NOMO-1 treated with dmso at 0.1 percent for 144 hours (cell line): ENCODE measurements at regions not wholly inside any gene's neighbourhood (a gene's known extent, or its start where the extent isn't known, plus 50 kb on each side); places are given as distances from the start of the nearest gene placed in this dataset.

Source experiments
- DNase-seq: peaks from one replicate; lab custom pipeline; 2025; ENCODE audit not compliant: unreplicated experiment; lab: John Stamatoyannopoulos, UW

GRCh38 chr11:56932572-56933220 lies 56.0 kb upstream of the OR5AK2 start:
- no peak for DNase-seq

DNA sequence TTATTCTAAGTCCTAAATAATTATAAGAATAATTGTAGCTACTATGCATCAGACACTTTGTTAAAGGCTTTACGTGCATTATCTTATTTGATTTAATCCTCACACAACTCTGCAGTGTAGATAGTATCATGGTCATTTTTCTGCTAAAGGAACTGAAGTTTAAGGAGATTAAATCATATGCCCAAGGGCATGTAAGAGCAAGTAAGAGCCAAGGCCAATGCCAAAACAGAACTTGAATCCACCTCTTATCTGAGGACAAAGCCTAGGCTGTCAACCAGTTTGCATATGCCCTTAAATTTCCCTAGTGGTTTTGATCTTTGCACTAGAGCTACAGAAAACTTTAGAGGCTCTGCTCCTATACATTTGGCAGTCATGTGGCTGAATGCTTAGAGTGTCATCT lies 65.6 kb upstream of the OR5AK2 start:
- no peak for DNase-seq

DNA sequence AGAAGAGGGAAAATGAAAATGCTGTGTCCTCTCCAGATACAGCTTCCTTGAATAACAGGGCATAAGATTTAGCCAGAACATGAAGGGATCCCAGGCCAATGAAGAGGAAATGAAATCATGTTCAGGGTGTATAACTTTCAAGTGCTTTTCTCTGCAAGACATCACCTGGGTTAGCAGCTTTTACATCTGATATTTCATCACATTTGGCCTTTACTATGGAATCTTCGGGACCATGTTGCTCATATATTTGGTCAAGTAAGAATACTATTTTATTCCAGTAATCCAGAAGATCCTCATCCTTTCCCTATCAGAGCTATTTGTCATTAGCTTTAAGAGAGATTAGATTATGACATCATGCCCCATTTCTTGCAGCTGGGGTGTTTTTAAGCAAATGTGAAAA lies 66.3 kb upstream of the OR5AK2 start:
- no peak for DNase-seq

GRCh38 chr11:56917708-56918400 lies 70.9 kb upstream of the OR5AK2 start:
- no peak for DNase-seq

GRCh38 chr11:56916587-56916986 lies 72.1 kb upstream of the OR5AK2 start:
- no peak for DNase-seq

DNA sequence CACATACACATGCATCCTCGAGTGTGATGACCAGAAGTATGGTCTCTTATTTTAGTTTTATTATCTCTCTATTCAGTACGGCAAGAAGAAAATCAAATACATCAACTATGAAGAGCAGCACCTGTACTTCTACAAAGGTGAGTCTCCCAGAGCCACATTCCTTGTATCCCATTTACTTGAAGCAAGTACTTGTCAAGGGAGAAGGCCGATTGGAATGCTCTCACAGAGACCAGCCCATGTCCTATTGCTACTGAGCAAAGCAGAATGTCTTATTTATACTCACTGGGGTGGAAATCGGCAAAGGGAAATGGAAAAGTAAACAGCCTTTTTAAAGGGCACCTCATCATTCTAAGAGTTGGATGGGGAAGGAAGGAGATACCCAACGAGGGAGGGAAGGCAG lies 72.6 kb upstream of the OR5AK2 start:
- no peak for DNase-seq

GRCh38 chr11:56911312-56911711 lies 77.4 kb upstream of the OR5AK2 start:
- DNase-seq: no peak

DNA sequence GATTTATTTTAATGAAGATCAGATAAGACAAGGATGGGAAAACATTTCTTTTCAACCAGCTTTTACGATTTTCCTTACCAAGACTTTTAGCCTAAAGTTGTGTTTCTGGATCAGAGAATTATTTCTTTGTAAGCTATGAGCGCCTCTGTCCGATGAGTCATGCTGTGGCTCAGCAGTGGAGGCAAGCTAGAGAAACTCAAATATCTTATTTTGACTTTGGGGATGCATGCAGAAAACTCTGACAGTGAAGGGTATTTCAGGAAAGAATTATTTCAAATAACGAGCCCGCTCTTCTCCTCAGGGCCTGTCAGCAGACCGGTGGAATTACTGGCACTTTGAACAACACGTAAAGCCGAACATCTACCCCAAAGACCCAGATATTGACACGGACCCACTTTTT lies 77.9 kb upstream of the OR5AK2 start:
- no peak for DNase-seq

- DNase-seq: no peak
Observed at GRCh38 chr11:56910046-56910773, 78.5 kb upstream of the OR5AK2 start.

DNA sequence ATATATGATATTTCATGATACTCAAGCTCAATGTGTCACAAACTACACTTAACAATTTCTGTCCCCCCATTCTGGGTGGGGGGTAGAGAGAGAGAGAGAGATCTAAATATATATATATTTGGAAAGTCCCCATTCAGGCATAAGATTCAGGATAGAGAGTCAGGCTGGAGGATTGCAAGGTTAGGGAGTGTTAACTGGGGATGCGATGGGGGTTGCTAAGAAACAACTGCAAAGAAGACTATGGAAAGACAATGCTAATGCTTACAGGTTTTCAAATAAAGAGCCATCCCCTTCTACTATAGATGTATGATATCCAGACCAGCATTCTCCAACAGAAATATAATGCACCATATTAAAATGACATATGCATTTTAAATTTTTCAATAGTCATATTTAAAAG lies 79.2 kb upstream of the OR5AK2 start:
- no peak for DNase-seq

GRCh38 chr11:56909080-56909479 lies 79.6 kb upstream of the OR5AK2 start:
- DNase-seq: no peak

GRCh38 chr11:56906683-56907148 lies 82.0 kb upstream of the OR5AK2 start:
- no peak for DNase-seq

- no peak for DNase-seq
Observed at GRCh38 chr11:56905936-56906335, 82.8 kb upstream of the OR5AK2 start.

- no peak for DNase-seq
Observed at GRCh38 chr11:56905442-56905841, 83.3 kb upstream of the OR5AK2 start.

DNA sequence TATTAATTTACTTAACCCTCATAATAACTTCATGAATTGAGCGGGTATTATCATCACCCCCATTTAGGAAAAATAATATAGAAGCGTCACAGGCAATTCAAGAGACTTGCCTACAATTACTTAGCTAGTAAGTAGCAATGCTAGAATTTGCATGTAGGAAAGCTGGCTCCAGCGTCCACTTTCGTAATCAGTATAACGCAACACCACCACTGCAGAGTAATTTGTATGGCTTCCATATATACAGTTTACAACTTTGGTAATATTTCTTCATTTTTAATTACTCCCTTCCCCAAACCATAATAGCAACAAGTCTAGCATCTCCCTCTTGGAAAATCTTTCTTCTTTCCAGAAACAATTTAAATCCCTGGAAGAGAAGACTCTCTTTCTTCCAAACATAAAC lies 89.9 kb upstream of the OR5AK2 start:
- peak; percentile 45 for DNase-seq

GRCh38 chr11:56890584-56891305 lies 98.0 kb upstream of the OR5AK2 start:
- no peak for DNase-seq

DNA sequence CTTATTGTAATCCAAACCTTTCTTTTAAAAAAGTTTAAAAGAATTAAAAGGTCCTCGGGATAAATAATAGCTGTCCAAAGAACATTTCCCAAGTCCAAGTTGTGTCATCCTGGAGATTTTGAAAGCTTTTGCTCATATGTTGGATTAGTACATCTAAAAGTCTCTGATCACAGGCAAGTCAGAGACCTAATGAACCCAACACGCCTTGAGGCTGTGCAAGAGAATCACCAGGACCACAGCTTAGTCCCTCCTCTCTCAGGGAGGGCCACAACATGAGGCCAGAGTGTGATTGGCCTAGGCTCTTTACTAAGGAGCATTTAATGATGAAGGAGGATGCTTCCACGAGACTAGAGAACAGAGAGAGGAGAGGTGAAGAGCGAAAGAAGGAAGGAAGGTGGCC lies 98.7 kb upstream of the OR5AK2 start:
- DNase-seq: no peak

GRCh38 chr11:56887940-56888339 lies 100.8 kb upstream of the OR5AK2 start:
- DNase-seq: no peak

- DNase-seq: no peak
Observed at GRCh38 chr11:56886455-56886854, 102.3 kb upstream of the OR5AK2 start.

- DNase-seq: no peak
Observed at GRCh38 chr11:56885854-56886253, 102.9 kb upstream of the OR5AK2 start.

- no peak for DNase-seq
Observed at GRCh38 chr11:56885177-56885576, 103.5 kb upstream of the OR5AK2 start.
